ENCODE measurements at regions not wholly inside any gene's neighbourhood (a gene's known extent, or its start where the extent isn't known, plus 50 kb on each side); places are given as distances from the start of the nearest gene placed in this dataset.

DNA sequence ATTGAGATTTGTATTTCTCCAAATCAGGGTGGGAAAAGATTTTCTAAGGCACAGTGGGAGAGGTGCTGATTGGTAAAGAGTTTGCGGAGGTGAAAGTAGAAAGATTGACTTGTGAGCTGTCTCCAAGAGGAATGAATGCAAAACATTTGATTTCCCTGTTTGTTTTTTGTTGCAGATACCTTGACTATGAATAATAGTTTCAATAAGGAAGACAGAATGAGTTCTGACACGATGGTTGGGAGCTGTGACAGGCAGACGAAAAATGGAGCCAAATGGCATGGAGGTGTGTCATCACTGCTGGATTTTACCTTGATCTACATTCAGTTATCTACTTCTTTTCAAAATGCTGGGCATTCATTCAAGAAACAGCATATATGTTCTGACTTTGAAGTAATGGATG, 145.1 kb downstream of the NFKBIZ start (continued):
- TF ChIP-seq SYNCRIP (IDR thresholded peaks at IDR 0.05; ENCODE audit: insufficient read depth, low read depth, low read length) (no peak), SMAD9 (CRISPR knock-in tag; IDR thresholded peaks at IDR 0.05) (no peak), TRIM24 (CRISPR knock-in tag; IDR thresholded peaks at IDR 0.05) (no peak), TEAD2 (CRISPR knock-in tag; IDR thresholded peaks at IDR 0.05) (no peak), REL (CRISPR knock-in tag; conservative IDR thresholded peaks at IDR 0.05) (no peak), STAG1 (CRISPR knock-in tag; IDR thresholded peaks at IDR 0.05) (no peak), DPF2 (CRISPR knock-in tag; IDR thresholded peaks at IDR 0.05; ENCODE audit: borderline replicate concordance, low read depth) (no peak), ZBED4 (CRISPR knock-in tag; IDR thresholded peaks at IDR 0.05; ENCODE audit: borderline replicate concordance) (no peak)
- TF ChIP-seq, protein P1, sequence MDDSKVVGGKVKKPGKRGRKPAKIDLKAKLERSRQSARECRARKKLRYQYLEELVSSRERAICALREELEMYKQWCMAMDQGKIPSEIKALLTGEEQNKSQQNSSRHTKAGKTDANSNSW (CRISPR knock-in tag; IDR thresholded peaks at IDR 0.05; ENCODE audit: borderline replicate concordance), result no peak
- TF ChIP-seq, protein P2, sequence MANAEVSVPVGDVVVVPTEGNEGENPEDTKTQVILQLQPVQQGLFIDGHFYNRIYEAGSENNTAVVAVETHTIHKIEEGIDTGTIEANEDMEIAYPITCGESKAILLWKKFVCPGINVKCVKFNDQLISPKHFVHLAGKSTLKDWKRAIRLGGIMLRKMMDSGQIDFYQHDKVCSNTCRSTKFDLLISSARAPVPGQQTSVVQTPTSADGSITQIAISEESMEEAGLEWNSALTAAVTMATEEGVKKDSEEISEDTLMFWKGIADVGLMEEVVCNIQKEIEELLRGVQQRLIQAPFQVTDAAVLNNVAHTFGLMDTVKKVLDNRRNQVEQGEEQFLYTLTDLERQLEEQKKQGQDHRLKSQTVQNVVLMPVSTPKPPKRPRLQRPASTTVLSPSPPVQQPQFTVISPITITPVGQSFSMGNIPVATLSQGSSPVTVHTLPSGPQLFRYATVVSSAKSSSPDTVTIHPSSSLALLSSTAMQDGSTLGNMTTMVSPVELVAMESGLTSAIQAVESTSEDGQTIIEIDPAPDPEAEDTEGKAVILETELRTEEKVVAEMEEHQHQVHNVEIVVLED (CRISPR knock-in tag; IDR thresholded peaks at IDR 0.05; ENCODE audit: borderline replicate concordance), result no peak
- TF ChIP-seq, protein P3, sequence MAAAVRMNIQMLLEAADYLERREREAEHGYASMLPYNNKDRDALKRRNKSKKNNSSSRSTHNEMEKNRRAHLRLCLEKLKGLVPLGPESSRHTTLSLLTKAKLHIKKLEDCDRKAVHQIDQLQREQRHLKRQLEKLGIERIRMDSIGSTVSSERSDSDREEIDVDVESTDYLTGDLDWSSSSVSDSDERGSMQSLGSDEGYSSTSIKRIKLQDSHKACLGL (CRISPR knock-in tag; IDR thresholded peaks at IDR 0.05), result no peak
